B cell (primary cell): ENCODE measurements at regions not wholly inside any gene's neighbourhood (a gene's known extent, or its start where the extent isn't known, plus 50 kb on each side); places are given as distances from the start of the nearest gene placed in this dataset.

Experiments
- ATAC-seq: fragments of 200-7000 bp; cut with Tn5 transposase; one replicate; pipeline ENCODE4 v1.10.0; 2021; ENCODE audit warnings: low read depth, mild to moderate bottlenecking, moderate number of reproducible peaks, moderate library complexity
- CTCF ChIA-PET: fragments of 350-600 bp; sonication (Branson Sonifier 250); formaldehyde crosslinking; loops from one replicate; lab custom pipeline; 2021; ENCODE audit warnings: antibody characterized with exemption, inconsistent platforms; lab: Charles Lee
- POLR2A ChIA-PET: fragments of 350-600 bp; sonication (Branson Sonifier 250); formaldehyde crosslinking; loops from one replicate; lab custom pipeline; 2021; ENCODE audit warnings: antibody characterized with exemption; lab: Charles Lee
- DNase-seq: peaks from one replicate; pipeline ENCODE4 v3.0.0; 2013
- H2AFZ ChIP-seq: 2 replicates; pipeline ENCODE4 v1.6.1; 2012; ENCODE audit warnings: mild to moderate bottlenecking, low read depth, low read length; ENCODE audit not compliant: insufficient read depth, poor library complexity, severe bottlenecking
- H3K27ac ChIP-seq, 2 donors: 1 replicate in 1 of 2; 2 replicates in 1 of 2; pipeline ENCODE4 v1.5.1; 2012 to 2013; ENCODE audit warnings: low read length in 2 of 2, mild to moderate bottlenecking in 2 of 2, moderate library complexity in 1 of 2
- H3K27me3 ChIP-seq, 4 experiments: fragments of 200-600 bp in 1 of 4; sonication (generic) in 1 of 4; replicated peaks in 1 of 4; 1 replicate in 2 of 4; 2 replicates in 2 of 4; pipeline versions ENCODE4 v1.6.1 to v1.7.0; 2013 to 2016; ENCODE audit warnings: low read length in 3 of 4, mild to moderate bottlenecking in 2 of 4, mixed read lengths in 1 of 4, moderate library complexity in 1 of 4; ENCODE audit not compliant: insufficient read depth in 4 of 4, control insufficient read depth in 3 of 4; ENCODE audit errors: control extremely low read depth in 1 of 4
- H3K36me3 ChIP-seq, 2 experiments: replicated peaks in 1 of 2; 1 replicate in 1 of 2; 2 replicates in 1 of 2; pipeline versions ENCODE4 v1.6.1 to v1.7.1; 2013; ENCODE audit warnings: low read length in 1 of 2; ENCODE audit not compliant: insufficient read depth in 2 of 2, control insufficient read depth in 1 of 2; ENCODE audit errors: control extremely low read depth in 1 of 2, extremely low read depth in 1 of 2
- H3K4me1 ChIP-seq, 2 donors: fragments of 200-600 bp in 1 of 2; sonication (generic) in 1 of 2; 1 replicate in 1 of 2; 2 replicates in 1 of 2; pipeline versions ENCODE4 v1.5.1 to v1.6.1; 2013 to 2017; ENCODE audit warnings: low read length in 2 of 2; ENCODE audit not compliant: control insufficient read depth in 2 of 2, insufficient read depth in 2 of 2
- H3K4me2 ChIP-seq: replicated peaks from 2 replicates; pipeline ENCODE3; 2012; ENCODE audit warnings: mild to moderate bottlenecking, low read depth, low read length; ENCODE audit not compliant: poor library complexity, severe bottlenecking
- H3K4me3 ChIP-seq, 5 experiments: fragments of 200-600 bp in 1 of 5; sonication (generic) in 1 of 5; 1 replicate in 3 of 5; 2 replicates in 2 of 5; pipeline versions ENCODE4 v1.5.1 to v1.7.0; 2011 to 2016; ENCODE audit warnings: low read length in 4 of 5, mild to moderate bottlenecking in 4 of 5, low read depth in 2 of 5, control low read depth in 1 of 5, moderate library complexity in 1 of 5; ENCODE audit not compliant: insufficient read depth in 1 of 5; ENCODE audit errors: control extremely low read depth in 1 of 5, extremely low read depth in 1 of 5
- H3K79me2 ChIP-seq: fragments of 200-600 bp; sonication (generic); one replicate; pipeline ENCODE4 v1.6.0; 2016; ENCODE audit warnings: low read length; ENCODE audit not compliant: control insufficient read depth, insufficient read depth
- H3K9ac ChIP-seq: fragments of 200-600 bp; sonication (generic); 2 replicates; pipeline ENCODE4 v1.6.1; 2017; ENCODE audit warnings: mild to moderate bottlenecking, low read length, moderate library complexity
- H3K9me3 ChIP-seq, 3 donors: one replicate each; pipeline versions ENCODE4 v1.6.1 to v1.7.1; 2013; ENCODE audit warnings: low read length in 2 of 3; ENCODE audit not compliant: control insufficient read depth in 2 of 3, insufficient read depth in 1 of 3; ENCODE audit errors: control extremely low read depth in 1 of 3
- H4K20me1 ChIP-seq: 2 replicates; pipeline ENCODE4 v1.6.0; 2012; ENCODE audit warnings: mild to moderate bottlenecking, low read length; ENCODE audit not compliant: insufficient read depth, control insufficient read depth, poor library complexity, severe bottlenecking
- H3K27ac Mint-ChIP-seq: one replicate; pipeline ENCODE4 v1.8.0; 2021; ENCODE audit warnings: mixed read lengths
- H3K27me3 Mint-ChIP-seq: one replicate; pipeline ENCODE4 v1.8.0; 2021; ENCODE audit warnings: mixed read lengths
- H3K4me1 Mint-ChIP-seq: one replicate; pipeline ENCODE4 v1.8.0; 2021; ENCODE audit warnings: mixed read lengths
- H3K4me3 Mint-ChIP-seq: one replicate; pipeline ENCODE4 v1.8.0; 2021; ENCODE audit warnings: mixed read lengths
- H3K9me3 Mint-ChIP-seq: one replicate; pipeline ENCODE4 v1.8.0; 2022; ENCODE audit warnings: mixed read lengths; ENCODE audit not compliant: insufficient read depth
- CTCF ChIP-seq: fragments of 200-600 bp; IDR thresholded peaks from one replicate; pipeline ENCODE4 v1.8.0; 2022; ENCODE audit warnings: antibody characterized with exemption, mild to moderate bottlenecking
- EZH2 ChIP-seq: IDR thresholded peaks from 2 replicates; pipeline ENCODE4 v1.6.1; 2012; ENCODE audit warnings: borderline replicate concordance, low read depth, mild to moderate bottlenecking, moderate library complexity, low read length; ENCODE audit not compliant: insufficient read depth, poor library complexity, severe bottlenecking
- WGBS: methylation state at CpG from one replicate; pipeline ENCODE4 v1.1.5; 2013; ENCODE audit warnings: missing lambda C conversion rate; ENCODE audit not compliant: insufficient coverage; 5-methylcytosine and 5-hydroxymethylcytosine counted together
- intact Hi-C: fragments of 100-400 bp; cut with micrococcal nuclease; formaldehyde crosslinking; loops from one replicate; pipeline ENCODE4 v1.10.0; 2022

- Histone ChIP-seq H4K20me1 (no peaks in the 10 kb centered on the region), H3K4me1 (no peaks in the 10 kb centered on the region), H3K4me3 (no peak overlapping the region), H3K27ac (no peak overlapping the region), H3K4me2 (no peak overlapping the region), H3K36me3 (no peaks in the 10 kb centered on the region), H3K9me3 (no peaks in the 10 kb centered on the region), H2AFZ (no peak overlapping the region), H3K27me3 (no peaks in the 10 kb centered on the region), H3K9ac (no peak overlapping the region), H3K79me2 (no peaks in the 10 kb centered on the region)
- H3K27ac Mint-ChIP-seq: no peak overlapping the region
- no peaks in the 10 kb centered on the region for H3K4me1 Mint-ChIP-seq
- no CpG with 5 or more reads among the region's 1 CpG for WGBS
- no peaks in the 10 kb centered on the region for H3K9me3 Mint-ChIP-seq
- DNase-seq (no peak), ATAC-seq (no peak)
- intact Hi-C loops: no loop called here
- no peaks in the 10 kb centered on the region for H3K27me3 Mint-ChIP-seq
- no peak for TF ChIP-seq CTCF
- no peak for TF ChIP-seq EZH2
- CTCF ChIA-PET: no interaction called here
- POLR2A ChIA-PET: no interaction called here
- no peak overlapping the region for H3K4me3 Mint-ChIP-seq
Measured at GRCh38 chr3:117695321-117695720, 985.7 kb downstream of the TUSC7 start.

- TF ChIP-seq CTCF (no peak), EZH2 (no peak)
- Mint-ChIP-seq H3K27me3 (no peaks in the 10 kb centered on the region), H3K4me3 (no peak overlapping the region), H3K27ac (no peak overlapping the region), H3K9me3 (no peaks in the 10 kb centered on the region), H3K4me1 (no peaks in the 10 kb centered on the region)
- POLR2A ChIA-PET: no interaction called here
- H3K4me2 ChIP-seq: no peak overlapping the region
- H3K4me3 ChIP-seq: no peak overlapping the region
- no peaks in the 10 kb centered on the region for H3K9me3 ChIP-seq
- no peak overlapping the region for H2AFZ ChIP-seq
- H3K4me1 ChIP-seq: no peaks in the 10 kb centered on the region
- no peak overlapping the region for H3K27ac ChIP-seq
- no peaks in the 10 kb centered on the region for H3K27me3 ChIP-seq
- ATAC-seq (no peak), DNase-seq (no peak)
- intact Hi-C loops: no loop called here
- no peaks in the 10 kb centered on the region for H3K36me3 ChIP-seq
- CTCF ChIA-PET: no interaction called here
- no peaks in the 10 kb centered on the region for H3K79me2 ChIP-seq
- no CpG with 5 or more reads among the region's 4 CpGs for WGBS
- H4K20me1 ChIP-seq: no peaks in the 10 kb centered on the region
- no peak overlapping the region for H3K9ac ChIP-seq
Measured at GRCh38 chr3:117695871-117696645, 986.5 kb downstream of the TUSC7 start.
